ENCODE measurements at regions not wholly inside any gene's neighbourhood (a gene's known extent, or its start where the extent isn't known, plus 50 kb on each side); places are given as distances from the start of the nearest gene placed in this dataset.

GRCh38 chr11:45532546-45532945 is 132.9 kb downstream of the CHST1 start:
- TF ChIP-seq POLR2A (IDR thresholded peaks at IDR 0.05) (no peak), CTCF (IDR thresholded peaks at IDR 0.05) (no peak), POLR2AphosphoS5 (IDR thresholded peaks at IDR 0.05) (no peak), EP300 (IDR thresholded peaks at IDR 0.05; ENCODE audit: low read depth) (no peak)
